Gastrocnemius medialis (tissue), 4 donors: ENCODE measurements at regions not wholly inside any gene's neighbourhood (a gene's known extent, or its start where the extent isn't known, plus 50 kb on each side); places are given as distances from the start of the nearest gene placed in this dataset.

Source experiments
- CTCF ChIP-seq, 5 experiments: fragments of 450-650 bp in 3 of 5; fragments of 200-600 bp in 2 of 5; sonication (generic) in 2 of 5; IDR thresholded peaks in 4 of 5; conservative IDR thresholded peaks in 1 of 5; 1 replicate in 4 of 5; 2 replicates in 1 of 5; pipeline ENCODE4 v1.5.1; 2016 to 2019; ENCODE audit warnings: antibody characterized with exemption in 5 of 5, mild to moderate bottlenecking in 3 of 5, moderate library complexity in 3 of 5
- POLR2A ChIP-seq, 2 donors: fragments of 450-650 bp; IDR thresholded peaks; one replicate each; pipeline ENCODE4 v1.6.1; 2017; ENCODE audit warnings: antibody characterized with exemption in 2 of 2, mild to moderate bottlenecking in 2 of 2, moderate library complexity in 2 of 2

- no peak for TF ChIP-seq CTCF (IDR thresholded peaks at IDR 0.05 in 4 of 5, conservative IDR thresholded peaks at IDR 0.05 in 1 of 5)
- no peak for TF ChIP-seq POLR2A (IDR thresholded peaks at IDR 0.05)
Observed at GRCh38 chr5:11955331-11955730, 51.1 kb upstream of the CTNND2 start.
